ENCODE measurements at regions not wholly inside any gene's neighbourhood (a gene's known extent, or its start where the extent isn't known, plus 50 kb on each side); places are given as distances from the start of the nearest gene placed in this dataset.

- TF ChIP-seq, protein P1, sequence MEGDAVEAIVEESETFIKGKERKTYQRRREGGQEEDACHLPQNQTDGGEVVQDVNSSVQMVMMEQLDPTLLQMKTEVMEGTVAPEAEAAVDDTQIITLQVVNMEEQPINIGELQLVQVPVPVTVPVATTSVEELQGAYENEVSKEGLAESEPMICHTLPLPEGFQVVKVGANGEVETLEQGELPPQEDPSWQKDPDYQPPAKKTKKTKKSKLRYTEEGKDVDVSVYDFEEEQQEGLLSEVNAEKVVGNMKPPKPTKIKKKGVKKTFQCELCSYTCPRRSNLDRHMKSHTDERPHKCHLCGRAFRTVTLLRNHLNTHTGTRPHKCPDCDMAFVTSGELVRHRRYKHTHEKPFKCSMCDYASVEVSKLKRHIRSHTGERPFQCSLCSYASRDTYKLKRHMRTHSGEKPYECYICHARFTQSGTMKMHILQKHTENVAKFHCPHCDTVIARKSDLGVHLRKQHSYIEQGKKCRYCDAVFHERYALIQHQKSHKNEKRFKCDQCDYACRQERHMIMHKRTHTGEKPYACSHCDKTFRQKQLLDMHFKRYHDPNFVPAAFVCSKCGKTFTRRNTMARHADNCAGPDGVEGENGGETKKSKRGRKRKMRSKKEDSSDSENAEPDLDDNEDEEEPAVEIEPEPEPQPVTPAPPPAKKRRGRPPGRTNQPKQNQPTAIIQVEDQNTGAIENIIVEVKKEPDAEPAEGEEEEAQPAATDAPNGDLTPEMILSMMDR (IDR thresholded peaks at IDR 0.05): no peak
- TF ChIP-seq ZFX (IDR thresholded peaks at IDR 0.05; ENCODE audit: borderline replicate concordance): no peak
Measured at GRCh38 chr4:35644591-35644990, 599.7 kb downstream of the ARAP2 start.

Measured in 22Rv1 (cell line).